CD14-positive monocyte (primary cell): ENCODE measurements at regions not wholly inside any gene's neighbourhood (a gene's known extent, or its start where the extent isn't known, plus 50 kb on each side); places are given as distances from the start of the nearest gene placed in this dataset.

ENCODE experiments used
- DNase-seq, 3 donors: peaks; one replicate each; pipeline ENCODE4 v3.0.0-alpha.2; 2011 to 2022
- H2AFZ ChIP-seq: 2 replicates; pipeline ENCODE4 v1.6.0; 2012; ENCODE audit warnings: mild to moderate bottlenecking, low read depth, low read length, inconsistent platforms; ENCODE audit not compliant: insufficient read depth, poor library complexity, severe bottlenecking
- H3K27ac ChIP-seq, 2 donors: 1 replicate in 1 of 2; 2 replicates in 1 of 2; pipeline ENCODE4 v1.5.1; 2012 to 2013; ENCODE audit warnings: low read length in 2 of 2, control low read depth in 1 of 2, inconsistent platforms in 1 of 2, low read depth in 1 of 2, mild to moderate bottlenecking in 1 of 2
- H3K27me3 ChIP-seq, 2 donors: one replicate each; pipeline versions ENCODE4 v1.6.0 to v1.6.1; 2011 to 2013; ENCODE audit warnings: low read length in 2 of 2; ENCODE audit not compliant: control insufficient read depth in 2 of 2, insufficient read depth in 2 of 2
- H3K36me3 ChIP-seq, 2 donors: replicated peaks in 1 of 2; 1 replicate in 1 of 2; 2 replicates in 1 of 2; pipeline versions ENCODE4 v1.5.1 to v1.6.1; 2012 to 2013; ENCODE audit warnings: low read length in 2 of 2, control low read depth in 1 of 2, inconsistent platforms in 1 of 2, mild to moderate bottlenecking in 1 of 2; ENCODE audit not compliant: insufficient read depth in 2 of 2, control insufficient read depth in 1 of 2
- H3K4me1 ChIP-seq, 2 donors: 1 replicate in 1 of 2; 2 replicates in 1 of 2; pipeline versions ENCODE4 v1.5.1 to v1.6.1; 2012 to 2013; ENCODE audit warnings: low read length in 2 of 2, control low read depth in 1 of 2, inconsistent platforms in 1 of 2, mild to moderate bottlenecking in 1 of 2, moderate library complexity in 1 of 2; ENCODE audit not compliant: insufficient read depth in 2 of 2, control insufficient read depth in 1 of 2
- H3K4me2 ChIP-seq: replicated peaks from 2 replicates; pipeline ENCODE3; 2012; ENCODE audit warnings: low read length, moderate library complexity, mild to moderate bottlenecking; ENCODE audit not compliant: poor library complexity, severe bottlenecking; ENCODE audit errors: extremely low read depth
- H3K4me3 ChIP-seq, 3 experiments: fragments of 200-600 bp in 1 of 3; sonication (generic) in 1 of 3; replicated peaks in 1 of 3; 1 replicate in 2 of 3; 2 replicates in 1 of 3; pipeline ENCODE4 v1.5.1; 2011 to 2013; ENCODE audit warnings: low read length in 3 of 3, mild to moderate bottlenecking in 3 of 3, control low read depth in 2 of 3, low read depth in 2 of 3, inconsistent platforms in 1 of 3, moderate library complexity in 1 of 3
- H3K79me2 ChIP-seq: 2 replicates; pipeline ENCODE4 v1.6.0; 2012; ENCODE audit warnings: mild to moderate bottlenecking, control low read depth, inconsistent platforms, low read length, moderate library complexity; ENCODE audit not compliant: insufficient read depth
- H3K9ac ChIP-seq: 2 replicates; pipeline ENCODE4 v1.6.0; 2017; ENCODE audit warnings: low read length, mild to moderate bottlenecking; ENCODE audit not compliant: insufficient read depth, poor library complexity, severe bottlenecking
- H3K9me3 ChIP-seq, 2 donors: replicated peaks in 1 of 2; 1 replicate in 1 of 2; 2 replicates in 1 of 2; pipeline versions ENCODE4 v1.5.1 to v1.6.1; 2012 to 2013; ENCODE audit warnings: low read length in 2 of 2, control low read depth in 1 of 2; ENCODE audit not compliant: control insufficient read depth in 1 of 2, insufficient read depth in 1 of 2
- H4K20me1 ChIP-seq: 2 replicates; pipeline ENCODE4 v1.6.0; 2012; ENCODE audit warnings: mild to moderate bottlenecking, low read length, control low read depth, moderate library complexity; ENCODE audit not compliant: insufficient read depth
- H3K27ac Mint-ChIP-seq, 7 donors: one replicate each; pipeline ENCODE4 v1.8.0; 2020; ENCODE audit warnings: mild to moderate bottlenecking in 7 of 7, mixed read lengths in 7 of 7, moderate library complexity in 6 of 7, inconsistent platforms in 2 of 7
- H3K27me3 Mint-ChIP-seq, 3 donors: one replicate each; pipeline ENCODE4 v1.8.0; 2021 to 2022; ENCODE audit warnings: low read depth in 3 of 3, mild to moderate bottlenecking in 3 of 3, mixed read lengths in 3 of 3, moderate library complexity in 3 of 3, inconsistent platforms in 1 of 3
- H3K36me3 Mint-ChIP-seq, 2 donors: one replicate each; pipeline ENCODE4 v1.8.0; 2020; ENCODE audit warnings: mixed read lengths in 2 of 2, inconsistent platforms in 1 of 2, mild to moderate bottlenecking in 1 of 2
- H3K4me1 Mint-ChIP-seq: one replicate; pipeline ENCODE4 v1.8.0; 2020; ENCODE audit warnings: mild to moderate bottlenecking, mixed read lengths
- H3K4me3 Mint-ChIP-seq, 2 donors: one replicate each; pipeline ENCODE4 v1.8.0; 2020; ENCODE audit warnings: mild to moderate bottlenecking in 2 of 2, mixed read lengths in 2 of 2, moderate library complexity in 1 of 2
- H3K9me3 Mint-ChIP-seq, 7 donors: one replicate each; pipeline ENCODE4 v1.8.0; 2020 to 2022; ENCODE audit warnings: mixed read lengths in 7 of 7, mild to moderate bottlenecking in 6 of 7, moderate library complexity in 6 of 7, inconsistent platforms in 2 of 7
- WGBS: methylation state at CpG from one replicate; pipeline ENCODE4 v1.1.5; 2013; ENCODE audit warnings: missing lambda C conversion rate; ENCODE audit not compliant: insufficient coverage; 5-methylcytosine and 5-hydroxymethylcytosine counted together
- intact Hi-C, 2 donors: fragments of 100-400 bp; cut with micrococcal nuclease; formaldehyde crosslinking; loops; one replicate each; pipeline versions ENCODE4 v1.15.0 to v1.15.1; 2023
- TF ChIP-seq, protein P1 (sequence below): fragments of 200-600 bp; IDR thresholded peaks from one replicate; pipeline ENCODE4 v1.8.0; 2022; ENCODE audit warnings: antibody characterized with exemption, mild to moderate bottlenecking

- Mint-ChIP-seq H3K9me3 (peaks cover 0 to 5% (median 0%) of the 10 kb centered on the region in 7 donors), H3K4me3 (no peak overlapping the region), H3K4me1 (no peaks in the 10 kb centered on the region), H3K27ac (no peak overlapping the region), H3K27me3 (peaks cover 0 to 2% (median 0%) of the 10 kb centered on the region in 3 donors), H3K36me3 (no peaks in the 10 kb centered on the region)
- no peaks in the 10 kb centered on the region for H3K4me1 ChIP-seq
- H4K20me1 ChIP-seq = no peaks in the 10 kb centered on the region
- H3K27me3 ChIP-seq = no peaks in the 10 kb centered on the region
- no peak overlapping the region for H3K9ac ChIP-seq
- no peak overlapping the region for H3K4me2 ChIP-seq
- no peak overlapping the region for H2AFZ ChIP-seq
- no peak for DNase-seq
- H3K9me3 ChIP-seq = no peaks in the 10 kb centered on the region
- no peaks in the 10 kb centered on the region for H3K79me2 ChIP-seq
- intact Hi-C loops = no loop called here
- TF ChIP-seq, protein P1, sequence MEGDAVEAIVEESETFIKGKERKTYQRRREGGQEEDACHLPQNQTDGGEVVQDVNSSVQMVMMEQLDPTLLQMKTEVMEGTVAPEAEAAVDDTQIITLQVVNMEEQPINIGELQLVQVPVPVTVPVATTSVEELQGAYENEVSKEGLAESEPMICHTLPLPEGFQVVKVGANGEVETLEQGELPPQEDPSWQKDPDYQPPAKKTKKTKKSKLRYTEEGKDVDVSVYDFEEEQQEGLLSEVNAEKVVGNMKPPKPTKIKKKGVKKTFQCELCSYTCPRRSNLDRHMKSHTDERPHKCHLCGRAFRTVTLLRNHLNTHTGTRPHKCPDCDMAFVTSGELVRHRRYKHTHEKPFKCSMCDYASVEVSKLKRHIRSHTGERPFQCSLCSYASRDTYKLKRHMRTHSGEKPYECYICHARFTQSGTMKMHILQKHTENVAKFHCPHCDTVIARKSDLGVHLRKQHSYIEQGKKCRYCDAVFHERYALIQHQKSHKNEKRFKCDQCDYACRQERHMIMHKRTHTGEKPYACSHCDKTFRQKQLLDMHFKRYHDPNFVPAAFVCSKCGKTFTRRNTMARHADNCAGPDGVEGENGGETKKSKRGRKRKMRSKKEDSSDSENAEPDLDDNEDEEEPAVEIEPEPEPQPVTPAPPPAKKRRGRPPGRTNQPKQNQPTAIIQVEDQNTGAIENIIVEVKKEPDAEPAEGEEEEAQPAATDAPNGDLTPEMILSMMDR = no peak
- WGBS = 100% methylated on average over 4 of the region's 6 CpGs
- H3K36me3 ChIP-seq = no peaks in the 10 kb centered on the region
- no peak overlapping the region for H3K27ac ChIP-seq
- no peak overlapping the region for H3K4me3 ChIP-seq
Measured at GRCh38 chr9:26689041-26689440, 203.6 kb downstream of the CAAP1 start.

GRCh38 chr9:26687421-26687820 is 205.2 kb downstream of the CAAP1 start:
- H3K27me3 Mint-ChIP-seq = peaks cover 0 to 2% (median 0%) of the 10 kb centered on the region in 3 donors
- peaks cover 0 to 2% (median 0%) of the 10 kb centered on the region in 7 donors for H3K9me3 Mint-ChIP-seq
- Histone ChIP-seq H3K36me3 (no peaks in the 10 kb centered on the region), H2AFZ (no peak overlapping the region), H3K27me3 (no peaks in the 10 kb centered on the region), H3K4me1 (no peaks in the 10 kb centered on the region), H3K4me2 (no peak overlapping the region), H3K4me3 (no peak overlapping the region), H4K20me1 (no peaks in the 10 kb centered on the region), H3K9ac (no peak overlapping the region), H3K27ac (no peak overlapping the region), H3K9me3 (no peaks in the 10 kb centered on the region), H3K79me2 (no peaks in the 10 kb centered on the region)
- TF ChIP-seq, protein P1 = no peak
- WGBS = no CpG with 5 or more reads among the region's 2 CpGs
- intact Hi-C loops = no loop called here
- no peaks in the 10 kb centered on the region for H3K36me3 Mint-ChIP-seq
- H3K27ac Mint-ChIP-seq = no peak overlapping the region
- no peak for DNase-seq
- no peak overlapping the region for H3K4me3 Mint-ChIP-seq
- H3K4me1 Mint-ChIP-seq = no peaks in the 10 kb centered on the region
